HG03442 (cell line): ENCODE measurements at regions not wholly inside any gene's neighbourhood (a gene's known extent, or its start where the extent isn't known, plus 50 kb on each side); places are given as distances from the start of the nearest gene placed in this dataset.

ENCODE experiments used
- ATAC-seq: cut with Tn5 transposase; IDR thresholded peaks from one replicate; pipeline ENCODE4 v1.9.1; 2021; ENCODE audit warnings: mild to moderate bottlenecking, moderate library complexity; ENCODE audit not compliant: unreplicated experiment

- ATAC-seq, result no peak
Observed at GRCh38 chr6:91506509-91506908, 919.6 kb upstream of the MAP3K7 start.

- ATAC-seq, result no peak
Observed at GRCh38 chr6:91505199-91505598, 918.3 kb upstream of the MAP3K7 start.

- no peak for ATAC-seq
Observed at GRCh38 chr6:91501930-91502329, 915.1 kb upstream of the MAP3K7 start.

GRCh38 chr6:91500689-91501303 is 913.9 kb upstream of the MAP3K7 start:
- no peak for ATAC-seq

- ATAC-seq, result no peak
Observed at GRCh38 chr6:91498576-91498975, 911.7 kb upstream of the MAP3K7 start.

- no peak for ATAC-seq
Observed at GRCh38 chr6:91497770-91498169, 910.9 kb upstream of the MAP3K7 start.

DNA sequence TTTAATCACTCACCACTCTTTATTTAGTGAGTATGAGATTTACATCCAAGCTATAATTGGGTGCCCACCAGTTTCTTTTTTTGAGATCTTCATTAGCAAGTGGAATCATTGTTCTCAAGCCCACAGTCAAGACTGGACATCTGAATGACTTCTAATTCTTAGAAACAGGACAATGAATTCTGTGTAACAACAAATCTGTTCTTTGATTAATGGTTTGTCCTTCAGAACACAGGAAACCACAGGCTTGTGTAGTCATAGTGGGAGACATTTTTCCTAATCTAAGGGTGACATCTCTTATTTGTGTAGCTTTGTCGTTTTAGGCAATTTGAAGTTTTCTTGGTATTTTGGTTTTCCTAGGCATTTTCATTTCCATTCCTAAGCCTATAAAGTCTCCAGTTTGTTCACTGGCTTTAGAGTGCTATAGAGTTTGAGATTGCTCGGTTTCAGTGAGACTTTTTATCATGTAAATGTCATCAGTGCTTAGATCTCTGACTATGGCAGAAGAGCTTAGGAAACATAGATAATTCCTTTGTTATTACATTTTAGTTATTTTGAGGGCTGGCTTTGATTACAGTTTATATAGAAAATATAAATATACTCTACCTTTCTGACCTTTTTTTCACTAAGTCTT is 903.9 kb upstream of the MAP3K7 start:
- ATAC-seq, result no peak

DNA sequence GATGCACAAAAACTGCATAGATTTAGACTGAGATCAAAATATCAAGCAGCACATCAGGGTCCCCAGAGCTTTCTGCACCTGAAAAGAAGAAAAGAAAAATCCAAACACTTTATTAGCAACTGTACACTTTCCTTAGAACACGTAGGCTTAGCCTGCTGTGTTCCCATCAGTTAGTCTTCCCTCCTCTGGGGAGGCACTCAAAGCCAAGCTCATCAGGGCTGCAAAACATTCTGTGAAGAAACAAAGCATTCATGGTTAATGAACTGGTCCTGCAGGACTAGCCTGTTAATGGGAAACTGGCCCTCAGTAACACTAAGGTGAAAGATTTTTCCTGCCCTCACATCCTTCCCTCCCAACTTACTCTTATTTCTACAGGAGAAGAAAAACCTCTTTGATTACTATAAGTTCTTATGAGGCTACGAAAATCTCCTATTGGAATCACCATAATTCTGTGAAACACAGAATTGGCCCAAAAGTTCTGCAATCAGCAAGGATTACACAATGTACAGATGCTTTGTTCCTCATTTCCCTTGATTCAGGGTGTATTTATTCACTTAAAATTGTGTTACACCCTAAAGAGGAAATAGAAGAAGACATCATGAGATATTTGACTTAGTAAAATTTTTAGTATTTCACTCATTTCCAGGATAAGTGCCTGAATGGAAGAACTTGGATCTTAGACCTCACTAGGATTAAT is 901.0 kb upstream of the MAP3K7 start:
- ATAC-seq, result no peak

DNA sequence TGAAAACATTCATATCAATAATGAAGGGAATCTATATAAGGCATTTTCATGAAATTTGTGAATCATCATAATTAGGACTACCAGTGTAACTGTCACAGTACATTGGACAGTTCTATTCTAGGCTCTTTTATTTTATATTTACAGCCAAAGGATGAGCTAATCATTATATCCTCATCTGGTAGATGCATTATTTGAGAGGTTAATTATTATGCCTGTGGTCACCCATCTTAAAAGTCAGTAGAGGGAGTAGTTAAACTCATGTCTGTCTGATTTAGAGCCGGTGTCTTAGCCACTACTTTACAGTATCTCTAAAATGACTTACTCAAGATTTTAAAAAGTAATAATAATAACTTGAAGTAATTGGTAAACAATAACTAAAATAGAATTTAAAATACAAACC is 899.3 kb upstream of the MAP3K7 start:
- ATAC-seq, result no peak

DNA sequence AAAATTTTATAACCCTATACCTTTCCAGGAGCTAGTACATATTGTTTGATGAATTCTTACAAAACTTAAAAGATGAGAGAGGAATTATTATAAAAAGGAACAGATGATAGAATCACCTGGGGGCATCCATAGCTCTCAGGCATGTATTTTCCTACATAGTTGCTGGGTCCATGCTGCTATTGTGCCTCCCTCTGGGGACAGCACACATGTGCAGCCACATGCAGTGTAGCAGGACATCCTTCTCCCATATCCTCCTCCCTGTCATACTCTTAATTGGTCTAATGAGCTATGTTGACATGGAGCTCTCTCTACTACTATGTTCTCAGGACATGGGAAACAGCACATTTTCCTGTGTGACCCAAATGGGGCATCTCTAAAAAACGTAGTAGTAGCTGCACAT is 898.2 kb upstream of the MAP3K7 start:
- no peak for ATAC-seq

DNA sequence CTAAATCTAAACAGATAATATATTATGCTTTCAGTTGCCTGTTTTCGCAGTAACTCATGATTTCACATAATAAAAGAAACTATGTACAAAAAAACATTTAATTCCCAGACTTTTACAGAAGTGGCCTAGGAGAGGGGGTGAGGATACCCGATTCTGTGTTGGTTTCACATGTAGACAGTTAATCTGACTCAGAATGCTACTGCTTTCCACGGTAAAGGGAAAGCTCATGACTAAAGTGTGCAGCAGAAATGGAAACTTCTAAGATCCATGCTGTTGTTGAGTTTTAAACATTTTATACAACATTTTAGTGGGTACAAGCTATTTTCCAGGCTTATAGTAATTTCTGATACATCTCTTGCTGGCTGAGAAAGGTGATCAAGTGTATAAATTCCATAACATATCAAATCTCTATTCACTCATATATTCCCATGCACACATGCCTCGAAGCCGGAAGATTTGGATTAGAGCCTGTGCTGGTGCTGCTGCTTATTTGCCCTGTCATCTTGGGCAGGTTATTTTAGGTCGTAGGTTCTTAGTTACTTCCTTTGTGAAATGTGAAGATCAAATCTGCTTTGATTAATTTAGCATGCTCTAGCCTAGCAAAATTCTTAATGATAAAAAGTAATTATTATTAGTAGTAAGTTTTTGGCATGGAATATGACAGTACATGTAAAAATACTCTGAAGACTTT is 896.7 kb upstream of the MAP3K7 start:
- peak; percentile 52 for ATAC-seq

DNA sequence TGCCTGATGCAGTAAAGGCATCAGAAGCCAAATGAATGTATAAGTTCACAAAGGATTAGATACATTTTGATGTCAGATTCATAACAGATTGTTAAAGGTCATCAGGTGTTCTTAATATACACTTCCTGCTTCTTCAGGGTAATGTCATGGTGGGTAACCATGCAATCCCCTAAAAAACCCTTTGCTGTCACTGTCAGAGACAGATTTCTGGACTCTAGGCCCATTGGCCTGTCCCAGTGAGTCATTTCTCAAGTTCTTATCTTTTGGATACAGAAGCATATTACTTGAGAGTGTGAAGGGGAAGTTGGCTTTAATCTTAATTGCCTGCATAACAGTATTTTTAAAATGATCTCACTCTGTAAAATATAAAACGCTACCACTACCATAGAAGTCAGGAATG is 895.6 kb upstream of the MAP3K7 start:
- peak; percentile 83 for ATAC-seq

- no peak for ATAC-seq
Observed at GRCh38 chr6:91480402-91480801, 893.5 kb upstream of the MAP3K7 start.

- ATAC-seq, result no peak
Observed at GRCh38 chr6:91477688-91478087, 890.8 kb upstream of the MAP3K7 start.

- peak; percentile 89 for ATAC-seq
Observed at GRCh38 chr6:91476000-91476399, 889.1 kb upstream of the MAP3K7 start.

- ATAC-seq, result no peak
Observed at GRCh38 chr6:91465393-91465792, 878.5 kb upstream of the MAP3K7 start.

DNA sequence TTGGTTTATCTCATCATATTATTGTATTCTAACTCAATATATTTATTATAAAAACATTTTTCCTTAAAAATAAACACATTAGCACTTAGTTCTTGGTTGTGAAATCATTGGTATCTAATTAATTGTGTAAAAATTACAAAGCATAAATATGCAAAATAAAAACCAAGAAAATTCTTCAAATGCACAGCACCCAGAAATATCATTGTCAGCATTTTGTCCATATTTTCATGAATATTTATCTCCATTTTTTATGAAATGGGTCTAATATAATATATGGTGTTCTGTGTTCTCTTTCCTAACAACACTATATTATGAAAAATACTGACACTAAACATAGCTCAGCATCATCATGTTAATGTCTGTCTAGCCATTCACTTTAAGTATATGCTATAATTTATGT is 877.8 kb upstream of the MAP3K7 start:
- ATAC-seq, result no peak

GRCh38 chr6:91464201-91464600 is 877.3 kb upstream of the MAP3K7 start:
- no peak for ATAC-seq

- ATAC-seq, result no peak
Observed at GRCh38 chr6:91462241-91462640, 875.4 kb upstream of the MAP3K7 start.

GRCh38 chr6:91453224-91453878 is 866.5 kb upstream of the MAP3K7 start:
- ATAC-seq, result no peak

DNA sequence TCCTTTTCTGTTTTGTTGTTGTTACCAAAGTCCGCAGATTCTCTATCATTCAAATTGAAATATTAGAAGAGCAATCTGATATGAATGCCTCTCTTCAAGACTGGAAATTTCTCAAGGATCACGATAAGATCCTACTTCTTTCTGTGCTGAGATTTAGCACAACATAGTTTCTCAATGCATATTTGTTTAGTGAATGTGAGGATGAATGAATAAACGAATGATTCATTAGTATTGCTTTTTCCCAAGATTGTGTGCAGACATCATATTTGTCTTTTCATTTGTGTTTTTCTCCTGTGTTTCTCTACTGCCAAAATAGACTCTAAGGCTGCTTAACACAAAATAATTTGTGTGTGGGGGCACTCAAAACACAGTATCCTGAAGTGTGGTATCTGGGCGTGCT is 862.7 kb upstream of the MAP3K7 start:
- ATAC-seq, result no peak
